Sigmoid colon (tissue), 4 donors: ENCODE measurements at regions not wholly inside any gene's neighbourhood (a gene's known extent, or its start where the extent isn't known, plus 50 kb on each side); places are given as distances from the start of the nearest gene placed in this dataset.

Experiments used
- POLR2A ChIP-seq, 2 donors: fragments of 450-650 bp; IDR thresholded peaks; one replicate each; pipeline ENCODE4 v1.6.1; 2016; ENCODE audit warnings: antibody characterized with exemption in 2 of 2, mild to moderate bottlenecking in 2 of 2, moderate library complexity in 2 of 2
- POLR2AphosphoS5 ChIP-seq, 4 donors: sonication (generic); formaldehyde crosslinking; IDR thresholded peaks; one replicate each; pipeline ENCODE4 v1.6.1; 2017; ENCODE audit warnings: antibody characterized with exemption in 4 of 4
- TF ChIP-seq, protein P1 (sequence below), 4 experiments: fragments of 450-650 bp in 3 of 4; fragments of 200-600 bp in 1 of 4; IDR thresholded peaks; one replicate each; pipeline ENCODE4 v1.5.1; 2016 to 2019; ENCODE audit warnings: antibody characterized with exemption in 4 of 4, mild to moderate bottlenecking in 3 of 4, moderate library complexity in 2 of 4

DNA sequence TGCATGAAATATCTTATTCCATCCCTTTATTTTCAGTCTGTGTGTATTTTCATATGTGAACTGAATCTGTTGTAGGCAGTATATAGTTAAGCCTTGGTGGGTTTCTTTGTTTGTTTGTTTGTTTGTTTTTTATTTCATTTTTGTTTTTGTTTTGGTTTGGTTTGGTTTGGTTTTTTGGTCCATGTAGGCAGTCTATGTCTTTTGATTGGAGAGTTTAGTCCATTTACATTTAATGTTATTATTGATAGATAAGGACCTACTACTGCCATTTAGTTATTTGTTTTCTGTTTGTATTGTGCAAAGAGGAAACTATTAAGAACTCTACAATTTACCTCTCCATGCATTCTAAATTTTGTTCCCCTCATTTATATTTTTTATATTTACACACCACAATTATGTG is 695.9 kb upstream of the GRM3 start:
- TF ChIP-seq, protein P1, sequence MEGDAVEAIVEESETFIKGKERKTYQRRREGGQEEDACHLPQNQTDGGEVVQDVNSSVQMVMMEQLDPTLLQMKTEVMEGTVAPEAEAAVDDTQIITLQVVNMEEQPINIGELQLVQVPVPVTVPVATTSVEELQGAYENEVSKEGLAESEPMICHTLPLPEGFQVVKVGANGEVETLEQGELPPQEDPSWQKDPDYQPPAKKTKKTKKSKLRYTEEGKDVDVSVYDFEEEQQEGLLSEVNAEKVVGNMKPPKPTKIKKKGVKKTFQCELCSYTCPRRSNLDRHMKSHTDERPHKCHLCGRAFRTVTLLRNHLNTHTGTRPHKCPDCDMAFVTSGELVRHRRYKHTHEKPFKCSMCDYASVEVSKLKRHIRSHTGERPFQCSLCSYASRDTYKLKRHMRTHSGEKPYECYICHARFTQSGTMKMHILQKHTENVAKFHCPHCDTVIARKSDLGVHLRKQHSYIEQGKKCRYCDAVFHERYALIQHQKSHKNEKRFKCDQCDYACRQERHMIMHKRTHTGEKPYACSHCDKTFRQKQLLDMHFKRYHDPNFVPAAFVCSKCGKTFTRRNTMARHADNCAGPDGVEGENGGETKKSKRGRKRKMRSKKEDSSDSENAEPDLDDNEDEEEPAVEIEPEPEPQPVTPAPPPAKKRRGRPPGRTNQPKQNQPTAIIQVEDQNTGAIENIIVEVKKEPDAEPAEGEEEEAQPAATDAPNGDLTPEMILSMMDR (IDR thresholded peaks at IDR 0.05) = no peak
- TF ChIP-seq POLR2A (IDR thresholded peaks at IDR 0.05) (no peak), POLR2AphosphoS5 (IDR thresholded peaks at IDR 0.05) (no peak)
